Naive thymus-derived CD8-positive, alpha-beta T cell (primary cell): ENCODE measurements at regions not wholly inside any gene's neighbourhood (a gene's known extent, or its start where the extent isn't known, plus 50 kb on each side); places are given as distances from the start of the nearest gene placed in this dataset.
A peak's percentile ranks its signal among the peaks of the same experiment; 100 is the strongest.

ENCODE experiments used
- ATAC-seq, 2 donors: fragments of 150-1000 bp; cut with Tn5 transposase in 1 of 2; sonication (Bioruptor Pico), chemical (Tn5 transposase) in 1 of 2; 1 replicate in 1 of 2; 2 replicates in 1 of 2; pipeline ENCODE4 v1.10.0; 2021; ENCODE audit warnings: mild to moderate bottlenecking in 2 of 2, moderate library complexity in 2 of 2
- POLR2A ChIA-PET: fragments of 350-600 bp; sonication (Branson Sonifier 250); formaldehyde crosslinking; loops from one replicate; lab custom pipeline; 2021; ENCODE audit warnings: antibody characterized with exemption; lab: Charles Lee
- DNase-seq, 10 donors: peaks; one replicate each; pipeline versions ENCODE4 v3.0.0 to v3.0.0-alpha.2; 2020 to 2022
- H3K27ac Mint-ChIP-seq, 10 donors: one replicate each; pipeline ENCODE4 v1.8.0; 2020 to 2022; ENCODE audit warnings: mild to moderate bottlenecking in 10 of 10, mixed read lengths in 10 of 10, moderate library complexity in 4 of 10, inconsistent platforms in 1 of 10
- H3K27me3 Mint-ChIP-seq, 5 donors: one replicate each; pipeline ENCODE4 v1.8.0; 2021 to 2022; ENCODE audit warnings: mixed read lengths in 5 of 5
- H3K36me3 Mint-ChIP-seq, 3 donors: one replicate each; pipeline ENCODE4 v1.8.0; 2020 to 2022; ENCODE audit warnings: mixed read lengths in 3 of 3, mild to moderate bottlenecking in 2 of 3, inconsistent platforms in 1 of 3
- H3K4me1 Mint-ChIP-seq, 4 donors: one replicate each; pipeline ENCODE4 v1.8.0; 2021 to 2022; ENCODE audit warnings: mixed read lengths in 4 of 4
- H3K4me3 Mint-ChIP-seq, 10 donors: one replicate each; pipeline ENCODE4 v1.8.0; 2020 to 2022; ENCODE audit warnings: mild to moderate bottlenecking in 10 of 10, mixed read lengths in 10 of 10, moderate library complexity in 6 of 10, inconsistent platforms in 1 of 10
- H3K9me3 Mint-ChIP-seq, 9 donors: one replicate each; pipeline ENCODE4 v1.8.0; 2020 to 2022; ENCODE audit warnings: mixed read lengths in 9 of 9, mild to moderate bottlenecking in 3 of 9, inconsistent platforms in 1 of 9, moderate library complexity in 1 of 9

DNA sequence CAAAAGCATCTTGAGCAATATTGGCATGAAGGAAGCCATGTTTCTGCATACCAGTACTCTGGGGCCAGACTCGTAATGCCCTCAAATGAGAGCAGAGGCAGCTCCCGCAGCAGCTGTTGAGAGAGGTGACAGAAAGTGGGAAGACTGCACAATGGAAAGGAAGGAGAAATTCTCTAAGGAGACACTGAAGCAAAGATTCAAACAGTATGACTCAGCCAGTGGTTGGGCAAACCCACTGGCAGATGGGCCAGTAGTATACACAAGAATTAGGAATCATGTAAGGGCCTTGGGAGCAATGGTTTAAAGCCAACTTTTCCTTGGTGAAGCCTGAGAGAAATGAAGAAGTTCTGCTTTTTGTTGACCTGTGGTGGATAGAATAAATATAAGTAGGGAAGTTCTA lies 2092.7 kb upstream of the PIK3C3 start:
- ATAC-seq, result no peak
- peak overlapping the region in 2 of 10 donors; percentile 11 to 31 for H3K27ac Mint-ChIP-seq
- no peak overlapping the region for H3K4me3 Mint-ChIP-seq
- POLR2A ChIA-PET, result no interaction called here
- peaks cover 0 to 9% (median 0%) of the 10 kb centered on the region in 9 donors for H3K9me3 Mint-ChIP-seq
- no peaks in the 10 kb centered on the region for H3K36me3 Mint-ChIP-seq
- H3K27me3 Mint-ChIP-seq, result no peaks in the 10 kb centered on the region
- no peak for DNase-seq
- no peaks in the 10 kb centered on the region for H3K4me1 Mint-ChIP-seq

- no peaks in the 10 kb centered on the region for H3K27me3 Mint-ChIP-seq
- H3K27ac Mint-ChIP-seq, result no peak overlapping the region
- H3K4me1 Mint-ChIP-seq, result no peaks in the 10 kb centered on the region
- ATAC-seq (no peak), DNase-seq (no peak)
- POLR2A ChIA-PET, result no interaction called here
- no peaks in the 10 kb centered on the region for H3K36me3 Mint-ChIP-seq
- peaks cover 0 to 20% (median 2%) of the 10 kb centered on the region in 9 donors for H3K9me3 Mint-ChIP-seq
- H3K4me3 Mint-ChIP-seq, result no peak overlapping the region
Measured at GRCh38 chr18:39854291-39854690, 2100.7 kb upstream of the PIK3C3 start.

DNA sequence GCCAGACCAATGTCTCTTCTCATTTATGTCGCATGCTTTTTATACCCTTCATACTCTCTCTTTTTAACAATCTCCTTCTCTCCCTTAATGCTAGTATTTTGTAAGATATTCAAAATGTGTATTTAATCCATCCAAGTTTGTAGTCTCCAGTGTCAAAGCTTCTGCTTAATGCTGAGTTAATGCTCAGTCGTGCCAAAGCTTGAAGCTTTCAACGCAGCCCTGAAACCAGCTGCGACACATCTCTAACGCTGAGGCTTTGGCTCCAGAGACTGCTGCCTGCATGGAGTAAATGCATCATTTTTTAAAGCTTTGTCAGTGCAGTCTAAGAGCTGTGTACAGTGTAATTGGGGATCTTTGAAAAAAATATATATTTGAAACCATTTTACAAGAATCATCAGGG lies 2108.8 kb upstream of the PIK3C3 start:
- POLR2A ChIA-PET, result no interaction called here
- DNase-seq (no peak), ATAC-seq (no peak)
- peaks cover 0 to 7% (median 1%) of the 10 kb centered on the region in 4 donors for H3K4me1 Mint-ChIP-seq
- H3K4me3 Mint-ChIP-seq, result no peak overlapping the region
- peaks cover under 1 to 18% (median 5%) of the 10 kb centered on the region in 5 donors for H3K27me3 Mint-ChIP-seq
- H3K27ac Mint-ChIP-seq, result no peak overlapping the region
- no peaks in the 10 kb centered on the region for H3K36me3 Mint-ChIP-seq
- peaks cover 0 to 12% (median under 1%) of the 10 kb centered on the region in 9 donors for H3K9me3 Mint-ChIP-seq

GRCh38 chr18:39845631-39846030 lies 2109.4 kb upstream of the PIK3C3 start:
- no peak for ATAC-seq
- Mint-ChIP-seq H3K27ac (no peak overlapping the region), H3K9me3 (peaks cover 0 to 6% (median 0%) of the 10 kb centered on the region in 9 donors), H3K4me1 (peaks cover 0 to 7% (median 1%) of the 10 kb centered on the region in 4 donors), H3K36me3 (no peaks in the 10 kb centered on the region), H3K4me3 (no peak overlapping the region), H3K27me3 (peaks cover 5 to 22% (median 7%) of the 10 kb centered on the region in 5 donors)
- POLR2A ChIA-PET, result no interaction called here
- DNase-seq, result no peak

GRCh38 chr18:39845106-39845505 lies 2109.9 kb upstream of the PIK3C3 start:
- no peak overlapping the region for H3K27ac Mint-ChIP-seq
- peaks cover 0 to 7% (median 1%) of the 10 kb centered on the region in 4 donors for H3K4me1 Mint-ChIP-seq
- peaks cover 0 to 4% (median 0%) of the 10 kb centered on the region in 9 donors for H3K9me3 Mint-ChIP-seq
- no peak overlapping the region for H3K4me3 Mint-ChIP-seq
- POLR2A ChIA-PET, result no interaction called here
- ATAC-seq (no peak), DNase-seq (no peak)
- peaks cover 5 to 23% (median 10%) of the 10 kb centered on the region in 5 donors for H3K27me3 Mint-ChIP-seq
- H3K36me3 Mint-ChIP-seq, result no peaks in the 10 kb centered on the region

DNA sequence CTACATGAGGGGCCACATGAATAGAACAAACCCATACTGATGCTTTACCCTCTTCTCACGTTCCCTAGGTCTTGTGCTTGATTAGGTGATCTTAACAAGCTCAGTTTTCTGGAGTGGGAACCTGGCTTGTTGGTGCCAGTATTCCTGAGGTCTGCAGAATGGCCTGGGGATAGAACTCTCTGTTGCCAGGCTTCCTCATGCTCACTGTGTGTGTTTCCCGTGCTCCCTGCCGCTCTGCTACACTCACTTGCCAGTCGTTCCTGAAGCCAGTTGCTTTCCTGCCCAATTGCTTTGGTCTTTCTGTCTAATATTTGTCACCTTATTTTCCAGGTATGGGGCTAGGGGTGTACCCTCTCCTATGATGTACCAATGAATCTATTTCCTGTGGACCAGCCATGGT lies 2111.5 kb upstream of the PIK3C3 start:
- Mint-ChIP-seq H3K9me3 (peaks cover 0 to 9% (median 0%) of the 10 kb centered on the region in 9 donors), H3K4me3 (no peak overlapping the region), H3K27ac (no peak overlapping the region), H3K36me3 (no peaks in the 10 kb centered on the region), H3K27me3 (peaks cover 12 to 39% (median 16%) of the 10 kb centered on the region in 5 donors), H3K4me1 (peaks cover 0 to 7% (median 1%) of the 10 kb centered on the region in 4 donors)
- POLR2A ChIA-PET, result no interaction called here
- DNase-seq (no peak), ATAC-seq (no peak)

- peaks cover 12 to 45% (median 16%) of the 10 kb centered on the region in 5 donors for H3K27me3 Mint-ChIP-seq
- no peaks in the 10 kb centered on the region for H3K36me3 Mint-ChIP-seq
- peaks cover 0 to 7% (median 1%) of the 10 kb centered on the region in 4 donors for H3K4me1 Mint-ChIP-seq
- ATAC-seq (no peak), DNase-seq (no peak)
- POLR2A ChIA-PET, result no interaction called here
- no peak overlapping the region for H3K4me3 Mint-ChIP-seq
- no peak overlapping the region for H3K27ac Mint-ChIP-seq
- H3K9me3 Mint-ChIP-seq, result peaks cover 0 to 16% (median 0%) of the 10 kb centered on the region in 9 donors
Measured at GRCh38 chr18:39842366-39842914, 2112.6 kb upstream of the PIK3C3 start.

GRCh38 chr18:39841482-39842365 lies 2113.3 kb upstream of the PIK3C3 start:
- ATAC-seq (no peak), DNase-seq (no peak)
- H3K27ac Mint-ChIP-seq, result no peak overlapping the region
- H3K27me3 Mint-ChIP-seq, result peaks cover 12 to 45% (median 16%) of the 10 kb centered on the region in 5 donors
- peak overlapping the region in 2 of 10 donors; percentile 31 to 34 for H3K4me3 Mint-ChIP-seq
- POLR2A ChIA-PET, result no interaction called here
- peaks cover 0 to 16% (median 0%) of the 10 kb centered on the region in 9 donors for H3K9me3 Mint-ChIP-seq
- peaks cover 0 to 7% (median 1%) of the 10 kb centered on the region in 4 donors for H3K4me1 Mint-ChIP-seq
- H3K36me3 Mint-ChIP-seq, result no peaks in the 10 kb centered on the region

DNA sequence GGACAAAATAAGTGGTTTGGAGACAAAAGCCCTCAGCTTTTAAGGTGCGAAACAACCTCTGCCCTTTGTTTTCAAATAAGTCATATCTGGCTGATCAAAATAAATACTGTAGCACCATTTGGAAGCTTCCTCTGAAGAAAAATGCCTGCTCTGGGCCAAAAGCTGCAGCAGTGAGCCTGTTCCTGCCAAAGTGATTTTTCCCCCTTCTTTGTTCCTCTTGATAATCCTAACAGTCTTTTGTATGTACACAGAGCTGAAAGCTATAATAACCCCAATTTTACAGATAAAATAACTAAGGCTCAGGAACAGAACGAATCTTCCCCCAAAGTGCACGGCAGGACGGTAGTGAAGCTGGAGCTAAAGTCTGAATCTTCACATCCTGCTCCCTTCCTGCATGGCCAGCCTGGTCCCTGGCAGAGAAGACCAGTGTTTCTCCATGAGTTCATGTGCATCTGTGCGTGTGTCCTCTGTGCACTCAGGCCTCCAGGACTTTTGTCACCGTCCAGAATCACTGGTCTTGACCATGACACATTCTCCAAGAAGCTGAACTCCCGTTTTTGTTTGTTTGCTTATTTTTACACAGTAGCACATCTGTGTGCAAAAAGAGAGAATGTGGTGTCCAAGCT lies 2114.1 kb upstream of the PIK3C3 start:
- H3K27ac Mint-ChIP-seq, result no peak overlapping the region
- peaks cover 12 to 45% (median 16%) of the 10 kb centered on the region in 5 donors for H3K27me3 Mint-ChIP-seq
- peaks cover 0 to 16% (median 0%) of the 10 kb centered on the region in 9 donors for H3K9me3 Mint-ChIP-seq
- ATAC-seq (no peak), DNase-seq (no peak)
- peaks cover 0 to 7% (median 1%) of the 10 kb centered on the region in 4 donors for H3K4me1 Mint-ChIP-seq
- POLR2A ChIA-PET, result no interaction called here
- H3K4me3 Mint-ChIP-seq, result no peak overlapping the region
- no peaks in the 10 kb centered on the region for H3K36me3 Mint-ChIP-seq

- peaks cover 0 to 16% (median 0%) of the 10 kb centered on the region in 9 donors for H3K9me3 Mint-ChIP-seq
- no peak for DNase-seq
- POLR2A ChIA-PET, result no interaction called here
- H3K4me3 Mint-ChIP-seq, result no peak overlapping the region
- no peaks in the 10 kb centered on the region for H3K36me3 Mint-ChIP-seq
- peaks cover 12 to 45% (median 16%) of the 10 kb centered on the region in 5 donors for H3K27me3 Mint-ChIP-seq
- peaks cover 0 to 7% (median 1%) of the 10 kb centered on the region in 4 donors for H3K4me1 Mint-ChIP-seq
- no peak overlapping the region for H3K27ac Mint-ChIP-seq
- no peak for ATAC-seq
Measured at GRCh38 chr18:39840406-39840805, 2114.6 kb upstream of the PIK3C3 start.

DNA sequence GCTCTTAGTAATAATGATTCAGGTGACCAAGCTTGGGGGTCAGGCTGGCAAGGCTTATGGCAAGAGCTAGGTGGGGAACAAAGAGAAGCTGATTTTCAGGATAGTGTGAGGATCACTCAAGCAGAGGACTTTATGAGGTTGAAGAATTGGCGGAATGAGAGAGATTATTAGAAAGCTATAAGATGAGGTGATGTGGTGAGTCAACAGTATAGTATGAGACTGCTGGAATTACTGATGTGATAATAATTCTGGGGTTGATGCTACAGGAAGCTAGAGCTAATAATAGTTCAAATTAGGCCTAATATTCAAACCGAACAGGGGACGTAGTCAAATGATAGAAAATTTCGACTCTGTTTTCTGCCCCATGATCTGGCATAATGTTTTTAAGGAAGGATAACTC lies 2115.3 kb upstream of the PIK3C3 start:
- Mint-ChIP-seq H3K27me3 (peaks cover 12 to 45% (median 16%) of the 10 kb centered on the region in 5 donors), H3K9me3 (peaks cover 0 to 16% (median 0%) of the 10 kb centered on the region in 9 donors), H3K36me3 (no peaks in the 10 kb centered on the region), H3K4me3 (no peak overlapping the region), H3K4me1 (peaks cover 0 to 7% (median 1%) of the 10 kb centered on the region in 4 donors), H3K27ac (no peak overlapping the region)
- POLR2A ChIA-PET, result no interaction called here
- DNase-seq, result no peak
- no peak for ATAC-seq

GRCh38 chr18:39838831-39839230 lies 2116.2 kb upstream of the PIK3C3 start:
- H3K4me3 Mint-ChIP-seq, result no peak overlapping the region
- ATAC-seq (no peak), DNase-seq (no peak)
- peaks cover 0 to 16% (median 0%) of the 10 kb centered on the region in 9 donors for H3K9me3 Mint-ChIP-seq
- peaks cover 12 to 42% (median 16%) of the 10 kb centered on the region in 5 donors for H3K27me3 Mint-ChIP-seq
- POLR2A ChIA-PET, result no interaction called here
- H3K36me3 Mint-ChIP-seq, result no peaks in the 10 kb centered on the region
- H3K4me1 Mint-ChIP-seq, result peaks cover 0 to 7% (median 1%) of the 10 kb centered on the region in 4 donors
- H3K27ac Mint-ChIP-seq, result no peak overlapping the region
